Cardiac fibroblast (primary cell): ENCODE measurements at regions not wholly inside any gene's neighbourhood (a gene's known extent, or its start where the extent isn't known, plus 50 kb on each side); places are given as distances from the start of the nearest gene placed in this dataset.

Experiments
- DNase-seq, 2 donors: peaks; one replicate each; pipeline versions ENCODE4 v3.0.0 to v3.0.0-alpha.2; 2010; ENCODE audit warnings: low read depth in 2 of 2
- H3K4me3 ChIP-seq, 2 donors: replicated peaks in 1 of 2; 1 replicate in 1 of 2; 2 replicates in 1 of 2; pipeline ENCODE4 v1.5.1; 2011; ENCODE audit warnings: low read depth in 2 of 2, low read length in 2 of 2, mild to moderate bottlenecking in 2 of 2, moderate library complexity in 1 of 2
- TF ChIP-seq, protein P1 (sequence below): IDR thresholded peaks from one replicate; pipeline ENCODE4 v1.5.1; 2011; ENCODE audit warnings: low read depth, mild to moderate bottlenecking, low read length, inconsistent platforms

DNA sequence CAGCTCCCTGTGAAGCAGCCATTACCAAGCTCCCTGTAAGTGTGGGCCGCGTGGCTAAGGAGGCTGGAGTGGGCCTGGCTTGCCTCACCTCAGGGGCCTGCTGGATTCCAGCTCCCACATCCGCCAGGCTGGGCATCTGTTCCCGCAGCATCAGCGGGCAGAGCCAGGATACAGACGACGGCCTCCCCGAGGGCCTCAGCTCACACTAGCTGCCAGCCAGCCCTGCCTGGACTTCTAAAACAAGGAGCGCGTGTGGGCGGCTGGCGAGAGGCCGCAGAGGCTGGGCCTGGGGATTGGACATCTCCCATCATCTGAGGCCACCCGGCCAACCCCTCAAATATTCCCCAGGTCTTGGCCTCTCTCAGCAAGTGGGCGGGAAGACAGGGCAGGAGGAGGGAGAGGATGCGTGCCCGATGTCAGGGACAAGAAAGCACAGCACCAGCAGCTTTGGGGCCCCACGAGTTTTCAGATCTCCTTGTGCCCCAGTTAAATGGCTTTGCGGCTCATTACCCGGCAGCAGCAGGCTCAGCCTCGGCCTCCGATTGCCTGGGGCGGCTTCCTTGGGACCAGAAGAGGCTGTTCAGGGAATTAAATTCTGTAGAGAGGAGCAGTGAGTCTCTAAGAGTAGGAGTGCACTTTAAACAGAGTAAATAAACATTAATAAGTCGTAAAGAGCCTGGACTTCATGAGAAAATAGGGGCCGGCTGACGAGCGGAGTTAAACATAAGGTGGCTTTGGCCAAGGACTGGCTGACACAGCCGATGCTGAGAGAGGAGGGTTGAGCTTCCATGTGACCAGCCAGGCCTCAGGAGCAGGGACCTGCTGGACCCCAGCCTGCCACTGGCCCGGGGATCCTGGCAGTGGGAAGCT, 208.9 kb upstream of the C1orf174 start:
- DNase-seq, result no peak

DNA sequence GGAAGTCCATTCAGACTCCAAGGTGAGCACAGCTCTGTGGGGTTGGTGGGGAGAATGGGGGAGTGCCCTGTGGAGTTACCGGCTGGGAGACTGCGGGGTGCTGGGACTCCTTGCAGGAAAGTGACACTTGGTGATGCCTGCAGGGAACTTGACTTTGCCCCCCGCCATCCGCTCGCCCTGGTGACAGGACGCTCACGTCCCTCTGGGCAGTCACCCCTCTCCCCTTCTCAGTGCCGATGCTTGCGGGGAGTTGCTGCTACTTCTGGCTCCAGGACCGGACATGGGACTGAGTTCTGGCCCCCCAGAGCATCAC, 209.5 kb upstream of the C1orf174 start:
- TF ChIP-seq, protein P1, sequence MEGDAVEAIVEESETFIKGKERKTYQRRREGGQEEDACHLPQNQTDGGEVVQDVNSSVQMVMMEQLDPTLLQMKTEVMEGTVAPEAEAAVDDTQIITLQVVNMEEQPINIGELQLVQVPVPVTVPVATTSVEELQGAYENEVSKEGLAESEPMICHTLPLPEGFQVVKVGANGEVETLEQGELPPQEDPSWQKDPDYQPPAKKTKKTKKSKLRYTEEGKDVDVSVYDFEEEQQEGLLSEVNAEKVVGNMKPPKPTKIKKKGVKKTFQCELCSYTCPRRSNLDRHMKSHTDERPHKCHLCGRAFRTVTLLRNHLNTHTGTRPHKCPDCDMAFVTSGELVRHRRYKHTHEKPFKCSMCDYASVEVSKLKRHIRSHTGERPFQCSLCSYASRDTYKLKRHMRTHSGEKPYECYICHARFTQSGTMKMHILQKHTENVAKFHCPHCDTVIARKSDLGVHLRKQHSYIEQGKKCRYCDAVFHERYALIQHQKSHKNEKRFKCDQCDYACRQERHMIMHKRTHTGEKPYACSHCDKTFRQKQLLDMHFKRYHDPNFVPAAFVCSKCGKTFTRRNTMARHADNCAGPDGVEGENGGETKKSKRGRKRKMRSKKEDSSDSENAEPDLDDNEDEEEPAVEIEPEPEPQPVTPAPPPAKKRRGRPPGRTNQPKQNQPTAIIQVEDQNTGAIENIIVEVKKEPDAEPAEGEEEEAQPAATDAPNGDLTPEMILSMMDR, result no peak
- DNase-seq, result no peak
- no peak overlapping the region for H3K4me3 ChIP-seq

More for the DNA sequence above, 208.9 kb upstream of the C1orf174 start:
- H3K4me3 ChIP-seq, result no peak overlapping the region
- TF ChIP-seq, protein P1, result no peak

DNA sequence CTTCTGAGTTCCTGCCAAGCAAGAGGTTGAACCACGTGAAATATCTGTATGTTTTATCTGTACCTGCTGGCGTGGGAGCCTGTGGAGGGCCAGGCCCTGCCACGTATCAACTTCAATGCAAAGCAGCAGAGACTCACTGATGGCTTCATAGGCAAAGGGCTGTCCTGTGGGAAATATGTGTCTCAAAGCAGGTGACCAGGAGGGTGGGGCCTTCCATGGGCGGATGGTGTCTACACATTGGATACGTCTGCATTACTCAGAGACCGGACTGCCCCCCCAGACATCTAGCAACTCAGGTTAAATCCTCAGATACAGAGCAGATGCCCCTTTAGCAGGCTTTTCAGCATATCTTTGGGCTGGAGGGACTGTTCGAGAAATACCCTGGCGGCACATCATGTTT, 210.8 kb upstream of the C1orf174 start:
- TF ChIP-seq, protein P1, result no peak
- DNase-seq, result no peak

DNA sequence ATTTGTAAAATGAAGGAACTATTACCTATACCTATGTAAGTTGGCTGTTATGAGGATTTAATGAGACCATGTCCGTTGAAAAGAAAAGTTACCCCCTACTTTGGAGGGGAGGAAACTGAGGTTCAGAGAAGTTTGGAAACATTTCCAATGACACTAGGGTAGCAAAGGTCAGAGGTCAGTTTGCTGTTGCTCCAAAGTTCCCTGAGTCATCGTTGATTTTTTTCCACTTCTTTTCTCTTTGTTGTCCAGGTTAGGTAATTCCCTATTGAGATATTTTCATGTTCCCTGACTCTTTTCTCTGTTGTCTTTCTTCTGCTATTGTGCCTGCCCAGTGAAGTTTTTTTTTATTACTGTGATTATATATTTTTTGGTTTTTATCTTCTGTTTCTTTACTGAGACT, 213.8 kb upstream of the C1orf174 start:
- TF ChIP-seq, protein P1, result no peak
- no peak overlapping the region for H3K4me3 ChIP-seq
- DNase-seq, result no peak

More for the DNA sequence above, 210.8 kb upstream of the C1orf174 start:
- no peak overlapping the region for H3K4me3 ChIP-seq

DNA sequence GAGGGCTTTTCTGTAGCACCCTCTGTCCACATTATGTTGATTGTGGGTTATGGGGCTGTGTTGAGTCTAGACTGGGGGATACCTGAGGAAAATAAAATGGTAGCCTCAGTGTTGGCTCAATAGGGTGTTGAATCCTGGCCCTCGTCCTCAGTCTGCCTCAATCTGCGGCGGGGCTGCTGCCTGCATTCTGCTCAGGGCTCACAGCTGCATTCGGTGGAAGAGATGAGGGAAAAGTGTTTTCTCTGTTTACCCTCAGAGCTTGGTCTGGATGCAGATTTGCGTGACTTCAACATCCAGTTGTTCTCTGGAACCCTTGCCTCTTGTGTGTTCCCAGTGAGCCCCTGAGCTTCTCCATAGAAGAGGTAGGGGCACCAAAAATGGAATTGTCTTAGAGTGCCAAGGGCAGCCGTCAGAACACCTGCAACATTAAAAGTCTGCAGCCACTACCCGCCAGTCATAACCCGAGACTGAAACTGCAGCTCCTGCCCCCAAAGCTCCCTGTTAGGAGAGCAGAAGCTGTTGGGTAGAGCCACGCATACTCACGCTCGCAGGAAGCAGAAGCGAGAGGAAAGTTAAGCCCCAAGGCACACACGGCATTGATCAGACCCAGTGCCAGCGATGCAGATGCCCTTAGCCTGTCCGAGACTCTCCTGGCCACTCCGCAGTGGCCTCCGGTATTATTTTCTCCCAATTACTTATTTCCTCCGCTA, 215.3 kb upstream of the C1orf174 start:
- H3K4me3 ChIP-seq, result no peak overlapping the region
- TF ChIP-seq, protein P1, result no peak
- no peak for DNase-seq

- no peak for DNase-seq
- no peak overlapping the region for H3K4me3 ChIP-seq
- TF ChIP-seq, protein P1, result no peak
Measured at GRCh38 chr1:4117196-4117595, 217.1 kb upstream of the C1orf174 start.
